Body of pancreas (tissue), 4 donors: ENCODE measurements at regions not wholly inside any gene's neighbourhood (a gene's known extent, or its start where the extent isn't known, plus 50 kb on each side); places are given as distances from the start of the nearest gene placed in this dataset.

ENCODE experiments used
- ATAC-seq: fragments of 150-250 bp; one replicate; pipeline ENCODE4 v1.9.1; 2016
- DNase-seq, 4 donors: peaks; one replicate each; pipeline ENCODE4 v3.0.0-alpha.2; 2019
- H3K27ac ChIP-seq, 4 donors: fragments of 200-600 bp; sonication (generic); 1 replicate in 3 of 4; 2 replicates in 1 of 4; pipeline versions ENCODE4 v1.5.1 to v1.6.1; 2016 to 2019; ENCODE audit warnings: mild to moderate bottlenecking in 1 of 4, mixed read lengths in 1 of 4, moderate library complexity in 1 of 4
- H3K27me3 ChIP-seq, 2 donors: fragments of 200-600 bp; sonication (generic); one replicate each; pipeline ENCODE4 v1.6.0; 2016; ENCODE audit warnings: mild to moderate bottlenecking in 1 of 2
- H3K36me3 ChIP-seq, 2 donors: fragments of 200-600 bp; sonication (generic); replicated peaks in 1 of 2; 2 replicates each; pipeline ENCODE4 v1.5.1; 2016; ENCODE audit warnings: low read depth in 2 of 2; ENCODE audit not compliant: insufficient read depth in 1 of 2
- H3K4me1 ChIP-seq: fragments of 200-600 bp; sonication (generic); one replicate; pipeline ENCODE4 v1.6.0; 2016
- H3K4me3 ChIP-seq, 2 donors: fragments of 200-600 bp; sonication (generic); 1 replicate in 1 of 2; 2 replicates in 1 of 2; pipeline ENCODE4 v1.5.1; 2016 to 2019
- H3K9me3 ChIP-seq, 3 donors: fragments of 200-600 bp; sonication (generic); 1 replicate in 2 of 3; 2 replicates in 1 of 3; pipeline ENCODE4 v1.5.1; 2016
- CTCF ChIP-seq, 7 experiments: fragments of 450-650 bp in 4 of 7; fragments of 200-600 bp in 3 of 7; sonication (generic) in 3 of 7; IDR thresholded peaks; one replicate each; pipeline ENCODE4 v1.5.1; 2016 to 2019; ENCODE audit warnings: antibody characterized with exemption in 7 of 7
- POLR2A ChIP-seq, 3 donors: fragments of 450-650 bp; IDR thresholded peaks; one replicate each; pipeline ENCODE4 v1.6.1; 2016; ENCODE audit warnings: antibody characterized with exemption in 3 of 3, mild to moderate bottlenecking in 2 of 3
- WGBS, 2 donors: methylation state at CpG; one replicate each; pipeline ENCODE4 v1.1.5; 2017; 5-methylcytosine and 5-hydroxymethylcytosine counted together
- intact Hi-C: fragments of 100-400 bp; cut with DNase I; formaldehyde crosslinking; loops from one replicate; pipeline ENCODE4 v1.15.1; 2023

- intact Hi-C loops = no loop called here
- 70 to 84% methylated on average over 6 of the region's 6 CpGs for WGBS, 2 donors
- Histone ChIP-seq H3K27me3 (no peaks in the 10 kb centered on the region), H3K4me1 (no peaks in the 10 kb centered on the region), H3K27ac (no peak overlapping the region), H3K4me3 (no peak overlapping the region), H3K36me3 (no peaks in the 10 kb centered on the region), H3K9me3 (no peaks in the 10 kb centered on the region)
- no peak for DNase-seq
- no peak for ATAC-seq
- no peak for TF ChIP-seq POLR2A (IDR thresholded peaks at IDR 0.05)
Observed at GRCh38 chr12:91413581-91414546, 231.2 kb upstream of the DCN start.

- ATAC-seq (peak; percentile 30), DNase-seq (no peak)
- TF ChIP-seq POLR2A (IDR thresholded peaks at IDR 0.05) = no peak
- TF ChIP-seq CTCF (IDR thresholded peaks at IDR 0.05) = no peak
- no peaks in the 10 kb centered on the region for H3K27me3 ChIP-seq
- no peaks in the 10 kb centered on the region for H3K36me3 ChIP-seq
- H3K27ac ChIP-seq = no peak overlapping the region
- no peaks in the 10 kb centered on the region for H3K9me3 ChIP-seq
- intact Hi-C loops = no loop called here
- 67 to 77% methylated on average over 1 of the region's 1 CpG for WGBS, 2 donors
- no peak overlapping the region for H3K4me3 ChIP-seq
- no peaks in the 10 kb centered on the region for H3K4me1 ChIP-seq
Observed at GRCh38 chr12:91406920-91407341, 224.3 kb upstream of the DCN start.

- no peak overlapping the region for H3K27ac ChIP-seq
- H3K27me3 ChIP-seq = no peaks in the 10 kb centered on the region
- DNase-seq = peak in 2 of 4 donors; percentile 19 to 22
- H3K36me3 ChIP-seq = no peaks in the 10 kb centered on the region
- H3K4me1 ChIP-seq = no peaks in the 10 kb centered on the region
- no peaks in the 10 kb centered on the region for H3K9me3 ChIP-seq
- intact Hi-C loops = no loop called here
- H3K4me3 ChIP-seq = no peak overlapping the region
- 68 to 84% methylated on average over 4 of the region's 4 CpGs for WGBS, 2 donors
- TF ChIP-seq POLR2A (IDR thresholded peaks at IDR 0.05) (no peak), CTCF (IDR thresholded peaks at IDR 0.05) (no peak)
- ATAC-seq = peak; percentile 33
Observed at GRCh38 chr12:91404441-91404840, 221.8 kb upstream of the DCN start.

GRCh38 chr12:91401190-91401589 lies 218.6 kb upstream of the DCN start:
- DNase-seq (no peak), ATAC-seq (no peak)
- Histone ChIP-seq H3K4me3 (no peak overlapping the region), H3K9me3 (no peaks in the 10 kb centered on the region), H3K27ac (no peak overlapping the region), H3K27me3 (no peaks in the 10 kb centered on the region), H3K4me1 (no peaks in the 10 kb centered on the region), H3K36me3 (no peaks in the 10 kb centered on the region)
- intact Hi-C loops = no loop called here
- TF ChIP-seq POLR2A (IDR thresholded peaks at IDR 0.05) (no peak), CTCF (IDR thresholded peaks at IDR 0.05) (no peak)

- ATAC-seq (no peak), DNase-seq (no peak)
- no peak for TF ChIP-seq CTCF (IDR thresholded peaks at IDR 0.05)
- no peak for TF ChIP-seq POLR2A (IDR thresholded peaks at IDR 0.05)
- Histone ChIP-seq H3K9me3 (no peaks in the 10 kb centered on the region), H3K36me3 (no peaks in the 10 kb centered on the region), H3K27me3 (no peaks in the 10 kb centered on the region), H3K27ac (no peak overlapping the region), H3K4me3 (no peak overlapping the region), H3K4me1 (no peaks in the 10 kb centered on the region)
- 64 to 71% methylated on average over 4 of the region's 4 CpGs for WGBS, 2 donors
- intact Hi-C loops = no loop called here
Observed at GRCh38 chr12:91400271-91400670, 217.7 kb upstream of the DCN start.
